Spleen (tissue), 11 donors: ENCODE measurements at regions not wholly inside any gene's neighbourhood (a gene's known extent, or its start where the extent isn't known, plus 50 kb on each side); places are given as distances from the start of the nearest gene placed in this dataset.

ENCODE experiments used
- DNase-seq: peaks from one replicate; pipeline ENCODE4 v3.0.0-alpha.2; 2020
- H3K27ac ChIP-seq, 8 donors: fragments of 200-600 bp; sonication (generic) in 7 of 8; 1 replicate in 4 of 8; 2 replicates in 4 of 8; pipeline versions ENCODE4 v1.5.0 to v1.8.0; 2016 to 2021; ENCODE audit warnings: inconsistent platforms in 4 of 8, mild to moderate bottlenecking in 4 of 8, moderate library complexity in 1 of 8
- H3K27me3 ChIP-seq, 7 donors: fragments of 200-600 bp; sonication (generic) in 6 of 7; replicated peaks in 1 of 7; 1 replicate in 4 of 7; 2 replicates in 3 of 7; pipeline versions ENCODE4 v1.5.0 to v1.8.0; 2016 to 2021; ENCODE audit warnings: inconsistent platforms in 3 of 7, mild to moderate bottlenecking in 1 of 7
- H3K36me3 ChIP-seq, 6 donors: fragments of 200-600 bp; sonication (generic) in 5 of 6; 1 replicate in 4 of 6; 2 replicates in 2 of 6; pipeline versions ENCODE4 v1.5.0 to v1.8.0; 2016 to 2021; ENCODE audit warnings: inconsistent platforms in 2 of 6
- H3K4me1 ChIP-seq, 6 donors: fragments of 200-600 bp; sonication (generic) in 5 of 6; 1 replicate in 3 of 6; 2 replicates in 3 of 6; pipeline versions ENCODE4 v1.5.0 to v1.8.0; 2016 to 2021; ENCODE audit warnings: inconsistent platforms in 3 of 6
- H3K4me3 ChIP-seq, 8 donors: fragments of 200-600 bp; sonication (generic) in 7 of 8; 1 replicate in 4 of 8; 2 replicates in 4 of 8; pipeline versions ENCODE4 v1.5.0 to v1.8.0; 2016 to 2021; ENCODE audit warnings: inconsistent platforms in 4 of 8, mild to moderate bottlenecking in 4 of 8, moderate library complexity in 2 of 8
- H3K9me3 ChIP-seq, 8 donors: fragments of 200-600 bp; sonication (generic) in 7 of 8; 1 replicate in 4 of 8; 2 replicates in 4 of 8; pipeline versions ENCODE4 v1.5.0 to v1.8.0; 2016 to 2021; ENCODE audit warnings: inconsistent platforms in 4 of 8
- POLR2A ChIP-seq, 3 donors: fragments of 450-650 bp; IDR thresholded peaks; one replicate each; pipeline ENCODE4 v1.5.1; 2017; ENCODE audit warnings: antibody characterized with exemption in 3 of 3, mild to moderate bottlenecking in 1 of 3
- POLR2AphosphoS5 ChIP-seq, 3 donors: sonication (generic); formaldehyde crosslinking; IDR thresholded peaks; one replicate each; pipeline ENCODE4 v1.5.1; 2017; ENCODE audit warnings: antibody characterized with exemption in 3 of 3
- WGBS, 5 donors: extraction: QIAGEN DNeasy Blood & Tissue Kit in 3 of 5; methylation state at CpG; one replicate each; pipeline versions ENCODE4 v1.1.5 to v1.1.7; 2013 to 2018; 5-methylcytosine and 5-hydroxymethylcytosine counted together
- intact Hi-C: fragments of 100-400 bp; cut with DNase I; formaldehyde crosslinking; loops from one replicate; pipeline ENCODE4 v1.15.0; 2023; ENCODE audit warnings: low total_unique reads
- TF ChIP-seq, protein P1 (sequence below), 11 experiments: fragments of 200-600 bp in 7 of 11; fragments of 450-650 bp in 4 of 11; sonication (generic) in 4 of 11; IDR thresholded peaks in 8 of 11; conservative IDR thresholded peaks in 3 of 11; 1 replicate in 7 of 11; 2 replicates in 4 of 11; pipeline versions ENCODE4 v1.4.0 to v1.8.0; 2016 to 2021; ENCODE audit warnings: antibody characterized with exemption in 11 of 11, inconsistent platforms in 4 of 11, mild to moderate bottlenecking in 1 of 11
- donor health status: healthy with polysubstance abuse.
- donor health status: DM: no; HTN: no; CAD: no; lungs with moderate emphysema.
- donor health status: DM: no; HTN: no; CAD: no.
- donor health status: Bipolar disorder and iron deficiency.
- donor health status: healthy.
- donor health status: DM: no; HTN: no; CAD: no.
- donor health status: DM: yes; HTN: yes; CAD: no.

- H3K27me3 ChIP-seq: no peaks in the 10 kb centered on the region
- H3K4me3 ChIP-seq: no peak overlapping the region
- no peaks in the 10 kb centered on the region for H3K4me1 ChIP-seq
- 61 to 76% (median 69%) methylated on average over 2 of the region's 2 CpGs for WGBS, 5 donors
- TF ChIP-seq POLR2A (IDR thresholded peaks at IDR 0.05): no peak
- TF ChIP-seq, protein P1, sequence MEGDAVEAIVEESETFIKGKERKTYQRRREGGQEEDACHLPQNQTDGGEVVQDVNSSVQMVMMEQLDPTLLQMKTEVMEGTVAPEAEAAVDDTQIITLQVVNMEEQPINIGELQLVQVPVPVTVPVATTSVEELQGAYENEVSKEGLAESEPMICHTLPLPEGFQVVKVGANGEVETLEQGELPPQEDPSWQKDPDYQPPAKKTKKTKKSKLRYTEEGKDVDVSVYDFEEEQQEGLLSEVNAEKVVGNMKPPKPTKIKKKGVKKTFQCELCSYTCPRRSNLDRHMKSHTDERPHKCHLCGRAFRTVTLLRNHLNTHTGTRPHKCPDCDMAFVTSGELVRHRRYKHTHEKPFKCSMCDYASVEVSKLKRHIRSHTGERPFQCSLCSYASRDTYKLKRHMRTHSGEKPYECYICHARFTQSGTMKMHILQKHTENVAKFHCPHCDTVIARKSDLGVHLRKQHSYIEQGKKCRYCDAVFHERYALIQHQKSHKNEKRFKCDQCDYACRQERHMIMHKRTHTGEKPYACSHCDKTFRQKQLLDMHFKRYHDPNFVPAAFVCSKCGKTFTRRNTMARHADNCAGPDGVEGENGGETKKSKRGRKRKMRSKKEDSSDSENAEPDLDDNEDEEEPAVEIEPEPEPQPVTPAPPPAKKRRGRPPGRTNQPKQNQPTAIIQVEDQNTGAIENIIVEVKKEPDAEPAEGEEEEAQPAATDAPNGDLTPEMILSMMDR (IDR thresholded peaks at IDR 0.05 in 8 of 11, conservative IDR thresholded peaks at IDR 0.05 in 3 of 11): no peak
- no peak for TF ChIP-seq POLR2AphosphoS5 (IDR thresholded peaks at IDR 0.05)
- no peak overlapping the region for H3K27ac ChIP-seq
- intact Hi-C loops: no loop called here
- DNase-seq: no peak
- H3K9me3 ChIP-seq: no peaks in the 10 kb centered on the region
- H3K36me3 ChIP-seq: no peaks in the 10 kb centered on the region
Measured at GRCh38 chr4:173919196-173919595, 364.3 kb downstream of the FBXO8 start.

GRCh38 chr4:173917255-173917960 is 366.1 kb downstream of the FBXO8 start:
- 49 to 67% (median 54%) methylated on average over 8 of the region's 8 CpGs for WGBS, 5 donors
- no peak for DNase-seq
- intact Hi-C loops: no loop called here
- TF ChIP-seq POLR2A (IDR thresholded peaks at IDR 0.05) (no peak), POLR2AphosphoS5 (IDR thresholded peaks at IDR 0.05) (no peak)
- TF ChIP-seq, protein P1 (IDR thresholded peaks at IDR 0.05 in 8 of 11, conservative IDR thresholded peaks at IDR 0.05 in 3 of 11): no peak
- no peak overlapping the region for H3K4me3 ChIP-seq
- no peaks in the 10 kb centered on the region for H3K36me3 ChIP-seq
- no peaks in the 10 kb centered on the region for H3K9me3 ChIP-seq
- H3K27ac ChIP-seq: peak overlapping the region in 3 of 8 donors; percentile 16 to 30 (median 18)
- no peaks in the 10 kb centered on the region for H3K27me3 ChIP-seq
- no peaks in the 10 kb centered on the region for H3K4me1 ChIP-seq

DNA sequence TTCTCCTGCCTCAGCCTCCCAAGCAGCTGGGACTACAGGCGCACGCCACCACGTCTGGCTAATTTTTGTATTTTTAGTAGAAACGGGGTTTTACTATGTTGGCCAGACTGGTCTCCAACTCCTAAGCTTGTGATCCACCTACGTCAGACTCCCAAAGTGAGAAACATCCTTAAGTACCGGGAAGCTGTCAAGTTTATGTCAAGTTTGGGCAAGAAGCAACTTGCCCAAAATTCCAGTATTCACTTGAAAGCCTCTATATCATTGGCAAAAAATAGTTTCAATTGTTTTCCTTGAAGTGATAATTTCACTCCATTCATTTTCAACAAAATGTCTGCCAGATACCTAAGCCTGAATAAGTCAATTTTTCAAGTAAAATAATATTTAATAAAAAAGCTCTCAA is 370.0 kb downstream of the FBXO8 start:
- no peaks in the 10 kb centered on the region for H3K4me1 ChIP-seq
- TF ChIP-seq POLR2AphosphoS5 (IDR thresholded peaks at IDR 0.05) (no peak), POLR2A (IDR thresholded peaks at IDR 0.05) (no peak)
- TF ChIP-seq, protein P1 (IDR thresholded peaks at IDR 0.05 in 8 of 11, conservative IDR thresholded peaks at IDR 0.05 in 3 of 11): no peak
- no peaks in the 10 kb centered on the region for H3K27me3 ChIP-seq
- H3K36me3 ChIP-seq: no peaks in the 10 kb centered on the region
- H3K4me3 ChIP-seq: no peak overlapping the region
- intact Hi-C loops: no loop called here
- WGBS, 5 donors: 84 to 94% (median 89%) methylated on average over 6 of the region's 6 CpGs
- no peak overlapping the region for H3K27ac ChIP-seq
- H3K9me3 ChIP-seq: no peaks in the 10 kb centered on the region
- DNase-seq: no peak

DNA sequence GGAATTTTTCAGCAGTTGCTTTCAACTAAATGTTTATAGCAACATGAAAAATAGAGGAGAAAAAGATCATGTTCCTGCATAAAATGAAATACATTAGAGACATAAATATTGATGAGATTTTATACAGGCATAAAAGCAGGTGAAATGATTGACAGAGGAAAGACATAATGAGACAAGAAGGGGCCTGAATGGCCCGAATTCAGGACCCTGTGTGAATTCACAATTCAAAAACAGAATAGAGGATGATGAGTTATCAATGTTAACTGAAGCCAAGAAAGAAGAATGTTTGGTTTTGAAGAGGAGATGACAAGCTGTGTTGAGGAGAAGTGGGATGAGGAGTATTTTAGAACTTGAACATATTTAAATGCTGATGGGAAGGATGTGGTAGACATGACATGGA is 371.1 kb downstream of the FBXO8 start:
- H3K27me3 ChIP-seq: no peaks in the 10 kb centered on the region
- intact Hi-C loops: no loop called here
- no peak overlapping the region for H3K27ac ChIP-seq
- H3K4me1 ChIP-seq: no peaks in the 10 kb centered on the region
- TF ChIP-seq, protein P1 (IDR thresholded peaks at IDR 0.05 in 8 of 11, conservative IDR thresholded peaks at IDR 0.05 in 3 of 11): no peak
- TF ChIP-seq POLR2A (IDR thresholded peaks at IDR 0.05): no peak
- TF ChIP-seq POLR2AphosphoS5 (IDR thresholded peaks at IDR 0.05): no peak
- WGBS, 5 donors: 64 to 71% (median 67%) methylated on average over 1 of the region's 1 CpG
- no peak overlapping the region for H3K4me3 ChIP-seq
- H3K36me3 ChIP-seq: no peaks in the 10 kb centered on the region
- no peaks in the 10 kb centered on the region for H3K9me3 ChIP-seq
- DNase-seq: no peak
